ENCODE measurements at regions not wholly inside any gene's neighbourhood (a gene's known extent, or its start where the extent isn't known, plus 50 kb on each side); places are given as distances from the start of the nearest gene placed in this dataset.

DNA sequence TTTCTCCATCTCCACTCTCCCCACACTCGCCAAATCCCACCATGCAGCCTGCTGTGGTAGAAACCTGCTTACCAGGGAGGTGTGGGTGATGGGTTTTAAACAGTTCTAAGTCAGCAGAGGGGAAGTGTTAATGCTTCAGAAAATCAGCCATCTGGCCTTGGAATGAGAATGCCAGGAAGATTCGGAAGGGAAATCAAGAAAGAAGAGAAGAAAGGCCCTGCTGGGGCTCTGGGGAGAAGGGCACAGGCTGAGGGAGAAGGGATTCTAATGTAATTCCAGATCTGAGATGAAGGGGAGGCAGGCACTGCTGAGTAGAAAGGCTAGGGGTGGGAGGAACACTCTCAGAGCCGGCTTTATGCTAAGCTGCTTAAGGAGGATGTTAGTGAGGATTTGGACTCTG, 434.7 kb upstream of the DMAC1 start:
- no peaks in the 10 kb centered on the region for H3K36me3 ChIP-seq (ENCODE audit: control insufficient read depth, insufficient read depth, low read length)
- Mint-ChIP-seq H3K4me1 (peaks cover 22% of the 10 kb centered on the region), H3K27me3 (ENCODE audit: insufficient read depth) (peaks cover 2% of the 10 kb centered on the region), H3K9me3 (no peaks in the 10 kb centered on the region), H3K36me3 (ENCODE audit: low read depth) (no peaks in the 10 kb centered on the region), H3K27ac (peak overlapping the region; percentile 50), H3K4me3 (no peak overlapping the region)
- H3K9ac ChIP-seq (ENCODE audit: extremely low read depth, low read length, poor library complexity, severe bottlenecking): no peak overlapping the region
- H3K27me3 ChIP-seq (ENCODE audit: control insufficient read depth, insufficient read depth, low read length, poor library complexity, severe bottlenecking): no peaks in the 10 kb centered on the region
- WGBS, 2 experiments (ENCODE audit: insufficient coverage in 1 of 2, insufficient read length in 1 of 2): 19 to 33% methylated on average over 2 of the region's 3 CpGs
- TF ChIP-seq, protein P1, sequence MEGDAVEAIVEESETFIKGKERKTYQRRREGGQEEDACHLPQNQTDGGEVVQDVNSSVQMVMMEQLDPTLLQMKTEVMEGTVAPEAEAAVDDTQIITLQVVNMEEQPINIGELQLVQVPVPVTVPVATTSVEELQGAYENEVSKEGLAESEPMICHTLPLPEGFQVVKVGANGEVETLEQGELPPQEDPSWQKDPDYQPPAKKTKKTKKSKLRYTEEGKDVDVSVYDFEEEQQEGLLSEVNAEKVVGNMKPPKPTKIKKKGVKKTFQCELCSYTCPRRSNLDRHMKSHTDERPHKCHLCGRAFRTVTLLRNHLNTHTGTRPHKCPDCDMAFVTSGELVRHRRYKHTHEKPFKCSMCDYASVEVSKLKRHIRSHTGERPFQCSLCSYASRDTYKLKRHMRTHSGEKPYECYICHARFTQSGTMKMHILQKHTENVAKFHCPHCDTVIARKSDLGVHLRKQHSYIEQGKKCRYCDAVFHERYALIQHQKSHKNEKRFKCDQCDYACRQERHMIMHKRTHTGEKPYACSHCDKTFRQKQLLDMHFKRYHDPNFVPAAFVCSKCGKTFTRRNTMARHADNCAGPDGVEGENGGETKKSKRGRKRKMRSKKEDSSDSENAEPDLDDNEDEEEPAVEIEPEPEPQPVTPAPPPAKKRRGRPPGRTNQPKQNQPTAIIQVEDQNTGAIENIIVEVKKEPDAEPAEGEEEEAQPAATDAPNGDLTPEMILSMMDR (conservative IDR thresholded peaks at IDR 0.05): peak; percentile 51
- H3K4me1 ChIP-seq (ENCODE audit: control insufficient read depth, insufficient read depth, low read length): peaks cover 13% of the 10 kb centered on the region
- peak; percentile 69 for DNase-seq
- H3K4me3 ChIP-seq (ENCODE audit: low read length): no peak overlapping the region
- no peak overlapping the region for H3K27ac ChIP-seq (ENCODE audit: low read depth, low read length)
- H3K9me3 ChIP-seq (ENCODE audit: control insufficient read depth, low read length): no peaks in the 10 kb centered on the region

DNA sequence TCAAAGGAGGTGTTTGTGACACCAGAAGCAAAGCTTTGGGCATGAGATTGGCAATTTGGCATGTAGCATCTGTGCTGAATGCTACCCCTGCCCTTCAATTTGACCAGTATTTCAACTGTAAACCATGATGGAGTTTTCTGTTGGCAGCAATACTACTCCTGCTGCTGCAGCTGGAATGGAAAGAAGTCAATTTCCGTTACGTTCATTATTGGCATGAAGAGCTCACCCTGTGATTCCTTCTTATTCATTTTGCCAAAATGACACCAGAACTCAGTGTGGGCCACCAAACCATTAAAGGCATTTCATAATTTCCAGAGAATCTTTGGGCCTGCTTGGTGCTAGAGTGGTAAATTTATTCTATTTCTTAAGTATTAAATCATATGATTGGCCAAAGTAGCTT, 433.1 kb upstream of the DMAC1 start:
- Histone ChIP-seq H3K9me3 (ENCODE audit: control insufficient read depth, low read length) (no peaks in the 10 kb centered on the region), H3K9ac (ENCODE audit: extremely low read depth, low read length, poor library complexity, severe bottlenecking) (no peak overlapping the region), H3K4me1 (ENCODE audit: control insufficient read depth, insufficient read depth, low read length) (peaks cover 13% of the 10 kb centered on the region), H3K36me3 (ENCODE audit: control insufficient read depth, insufficient read depth, low read length) (no peaks in the 10 kb centered on the region), H3K4me3 (ENCODE audit: low read length) (no peak overlapping the region), H3K27me3 (ENCODE audit: control insufficient read depth, insufficient read depth, low read length, poor library complexity, severe bottlenecking) (no peaks in the 10 kb centered on the region), H3K27ac (ENCODE audit: low read depth, low read length) (no peak overlapping the region)
- 97 to 100% methylated on average over 2 of the region's 2 CpGs for WGBS, 2 experiments (ENCODE audit: insufficient coverage in 1 of 2, insufficient read length in 1 of 2)
- Mint-ChIP-seq H3K36me3 (ENCODE audit: low read depth) (no peaks in the 10 kb centered on the region), H3K4me3 (no peak overlapping the region), H3K9me3 (no peaks in the 10 kb centered on the region), H3K4me1 (peaks cover 22% of the 10 kb centered on the region), H3K27me3 (ENCODE audit: insufficient read depth) (no peaks in the 10 kb centered on the region), H3K27ac (no peak overlapping the region)
- no peak for DNase-seq
- TF ChIP-seq, protein P1 (conservative IDR thresholded peaks at IDR 0.05): no peak

DNA sequence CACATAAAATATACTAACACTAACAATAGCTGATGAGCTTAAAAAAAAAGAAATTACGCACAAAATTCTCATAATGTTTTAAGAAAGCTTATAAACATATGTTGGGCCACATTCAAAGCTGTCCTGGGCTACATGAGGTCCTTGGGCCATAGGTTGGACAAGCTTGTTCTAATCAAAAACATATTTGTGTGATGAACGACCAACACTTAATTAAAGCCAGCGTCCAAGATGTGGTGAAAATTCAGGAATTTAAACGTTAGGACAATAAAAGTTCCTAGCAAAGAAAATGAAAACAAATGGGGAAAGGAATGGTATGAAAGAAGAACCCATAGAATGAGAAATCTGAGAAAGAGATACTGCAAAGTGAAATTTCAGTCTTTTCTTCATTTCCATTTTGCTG, 429.6 kb upstream of the DMAC1 start:
- Mint-ChIP-seq H3K36me3 (ENCODE audit: low read depth) (no peaks in the 10 kb centered on the region), H3K4me1 (peaks cover 16% of the 10 kb centered on the region), H3K4me3 (no peak overlapping the region), H3K27me3 (ENCODE audit: insufficient read depth) (peaks cover 3% of the 10 kb centered on the region), H3K27ac (no peak overlapping the region), H3K9me3 (no peaks in the 10 kb centered on the region)
- H3K9me3 ChIP-seq (ENCODE audit: control insufficient read depth, low read length): no peaks in the 10 kb centered on the region
- TF ChIP-seq, protein P1 (conservative IDR thresholded peaks at IDR 0.05): no peak
- WGBS, 2 experiments (ENCODE audit: insufficient coverage in 1 of 2, insufficient read length in 1 of 2): 84 to 87% methylated on average over 4 of the region's 4 CpGs
- H3K27ac ChIP-seq (ENCODE audit: low read depth, low read length): no peak overlapping the region
- H3K27me3 ChIP-seq (ENCODE audit: control insufficient read depth, insufficient read depth, low read length, poor library complexity, severe bottlenecking): no peaks in the 10 kb centered on the region
- DNase-seq: no peak
- H3K36me3 ChIP-seq (ENCODE audit: control insufficient read depth, insufficient read depth, low read length): no peaks in the 10 kb centered on the region
- peaks cover 7% of the 10 kb centered on the region for H3K4me1 ChIP-seq (ENCODE audit: control insufficient read depth, insufficient read depth, low read length)
- H3K4me3 ChIP-seq (ENCODE audit: low read length): no peak overlapping the region
- no peak overlapping the region for H3K9ac ChIP-seq (ENCODE audit: extremely low read depth, low read length, poor library complexity, severe bottlenecking)
